Sigmoid colon (tissue), 6 donors: ENCODE measurements at regions not wholly inside any gene's neighbourhood (a gene's known extent, or its start where the extent isn't known, plus 50 kb on each side); places are given as distances from the start of the nearest gene placed in this dataset.

Experiments
- DNase-seq: peaks from one replicate; pipeline ENCODE4 v3.0.0-alpha.2; 2019
- H3K27ac ChIP-seq, 4 donors: fragments of 200-600 bp; sonication (generic); one replicate each; pipeline ENCODE4 v1.5.1; 2016 to 2019; ENCODE audit warnings: mild to moderate bottlenecking in 1 of 4
- H3K27me3 ChIP-seq, 3 donors: fragments of 200-600 bp; sonication (generic); one replicate each; pipeline ENCODE4 v1.5.1; 2019; ENCODE audit warnings: mild to moderate bottlenecking in 1 of 3
- H3K36me3 ChIP-seq, 4 donors: fragments of 200-600 bp; sonication (generic); one replicate each; pipeline ENCODE4 v1.5.1; 2016 to 2019
- H3K4me1 ChIP-seq, 4 donors: fragments of 200-600 bp; sonication (generic); one replicate each; pipeline ENCODE4 v1.5.1; 2017 to 2019
- H3K4me3 ChIP-seq, 4 donors: fragments of 200-600 bp; sonication (generic); one replicate each; pipeline ENCODE4 v1.5.1; 2017 to 2019; ENCODE audit warnings: mild to moderate bottlenecking in 2 of 4, moderate library complexity in 1 of 4
- H3K9me3 ChIP-seq, 4 donors: fragments of 200-600 bp in 3 of 4; sonication (generic) in 3 of 4; one replicate each; pipeline versions ENCODE4 v1.5.1 to v1.6.1; 2013 to 2019
- CTCF ChIP-seq, 4 experiments: fragments of 450-650 bp in 3 of 4; fragments of 200-600 bp in 1 of 4; IDR thresholded peaks; one replicate each; pipeline ENCODE4 v1.5.1; 2016 to 2019; ENCODE audit warnings: antibody characterized with exemption in 4 of 4, mild to moderate bottlenecking in 3 of 4, moderate library complexity in 2 of 4
- EP300 ChIP-seq, 4 donors: sonication (generic); formaldehyde crosslinking; IDR thresholded peaks; one replicate each; pipeline ENCODE4 v1.6.1; 2017; ENCODE audit warnings: antibody characterized with exemption in 4 of 4
- POLR2A ChIP-seq, 2 donors: fragments of 450-650 bp; IDR thresholded peaks; one replicate each; pipeline ENCODE4 v1.6.1; 2016; ENCODE audit warnings: antibody characterized with exemption in 2 of 2, mild to moderate bottlenecking in 2 of 2, moderate library complexity in 2 of 2
- POLR2AphosphoS5 ChIP-seq, 4 donors: sonication (generic); formaldehyde crosslinking; IDR thresholded peaks; one replicate each; pipeline ENCODE4 v1.6.1; 2017; ENCODE audit warnings: antibody characterized with exemption in 4 of 4
- WGBS, 2 donors: extraction: QIAGEN DNeasy Blood & Tissue Kit; methylation state at CpG; one replicate each; pipeline ENCODE4 v1.1.7; 2013; 5-methylcytosine and 5-hydroxymethylcytosine counted together
- intact Hi-C: fragments of 100-400 bp; cut with DNase I; formaldehyde crosslinking; loops from one replicate; pipeline ENCODE4 v1.15.1; 2023
- donor health status: healthy with polysubstance abuse.
- donor health status: healthy.

GRCh38 chr2:36177282-36177681 is 178.3 kb upstream of the CRIM1 start:
- 80 to 81% methylated on average over 2 of the region's 2 CpGs for WGBS, 2 donors
- Histone ChIP-seq H3K4me1 (no peaks in the 10 kb centered on the region), H3K4me3 (no peak overlapping the region), H3K27me3 (no peaks in the 10 kb centered on the region), H3K36me3 (no peaks in the 10 kb centered on the region), H3K27ac (no peak overlapping the region), H3K9me3 (no peaks in the 10 kb centered on the region)
- intact Hi-C loops: no loop called here
- TF ChIP-seq CTCF (IDR thresholded peaks at IDR 0.05) (no peak), EP300 (IDR thresholded peaks at IDR 0.05) (no peak), POLR2A (IDR thresholded peaks at IDR 0.05) (no peak), POLR2AphosphoS5 (IDR thresholded peaks at IDR 0.05) (no peak)
- no peak for DNase-seq

- no peaks in the 10 kb centered on the region for H3K27me3 ChIP-seq
- no peak for TF ChIP-seq POLR2AphosphoS5 (IDR thresholded peaks at IDR 0.05)
- no peaks in the 10 kb centered on the region for H3K9me3 ChIP-seq
- no peaks in the 10 kb centered on the region for H3K36me3 ChIP-seq
- no peaks in the 10 kb centered on the region for H3K4me1 ChIP-seq
- intact Hi-C loops: no loop called here
- no peak overlapping the region for H3K27ac ChIP-seq
- 69 to 83% methylated on average over 1 of the region's 1 CpG for WGBS, 2 donors
- H3K4me3 ChIP-seq: no peak overlapping the region
- no peak for DNase-seq
Observed at GRCh38 chr2:36174920-36175319, 180.7 kb upstream of the CRIM1 start.

GRCh38 chr2:36173760-36174404 is 181.7 kb upstream of the CRIM1 start:
- H3K36me3 ChIP-seq: no peaks in the 10 kb centered on the region
- no peak overlapping the region for H3K27ac ChIP-seq
- intact Hi-C loops: no loop called here
- no peaks in the 10 kb centered on the region for H3K4me1 ChIP-seq
- WGBS, 2 donors: 62 to 75% methylated on average over 6 of the region's 6 CpGs
- H3K27me3 ChIP-seq: no peaks in the 10 kb centered on the region
- H3K9me3 ChIP-seq: no peaks in the 10 kb centered on the region
- TF ChIP-seq POLR2A (IDR thresholded peaks at IDR 0.05) (no peak), CTCF (IDR thresholded peaks at IDR 0.05) (no peak), POLR2AphosphoS5 (IDR thresholded peaks at IDR 0.05) (no peak), EP300 (IDR thresholded peaks at IDR 0.05) (no peak)
- DNase-seq: no peak
- no peak overlapping the region for H3K4me3 ChIP-seq

- intact Hi-C loops: no loop called here
- H3K4me1 ChIP-seq: no peaks in the 10 kb centered on the region
- WGBS, 2 donors: 73 to 74% methylated on average over 5 of the region's 5 CpGs
- DNase-seq: no peak
- no peaks in the 10 kb centered on the region for H3K27me3 ChIP-seq
- H3K36me3 ChIP-seq: no peaks in the 10 kb centered on the region
- H3K4me3 ChIP-seq: no peak overlapping the region
- no peak overlapping the region for H3K27ac ChIP-seq
- H3K9me3 ChIP-seq: no peaks in the 10 kb centered on the region
- no peak for TF ChIP-seq POLR2AphosphoS5 (IDR thresholded peaks at IDR 0.05)
- TF ChIP-seq EP300 (IDR thresholded peaks at IDR 0.05): no peak
Observed at GRCh38 chr2:36172824-36173223, 182.8 kb upstream of the CRIM1 start.

- DNase-seq: no peak
- H3K27ac ChIP-seq: no peak overlapping the region
- no peaks in the 10 kb centered on the region for H3K36me3 ChIP-seq
- no peak overlapping the region for H3K4me3 ChIP-seq
- 44 to 46% methylated on average over 2 of the region's 2 CpGs for WGBS, 2 donors
- no peaks in the 10 kb centered on the region for H3K27me3 ChIP-seq
- TF ChIP-seq EP300 (IDR thresholded peaks at IDR 0.05) (no peak), POLR2A (IDR thresholded peaks at IDR 0.05) (no peak), CTCF (IDR thresholded peaks at IDR 0.05) (no peak), POLR2AphosphoS5 (IDR thresholded peaks at IDR 0.05) (no peak)
- intact Hi-C loops: no loop called here
- H3K9me3 ChIP-seq: no peaks in the 10 kb centered on the region
- H3K4me1 ChIP-seq: no peaks in the 10 kb centered on the region
Observed at GRCh38 chr2:36170805-36171204, 184.8 kb upstream of the CRIM1 start.

- WGBS, 2 donors: 50 to 75% methylated on average over 1 of the region's 1 CpG
- H3K27me3 ChIP-seq: no peaks in the 10 kb centered on the region
Observed at GRCh38 chr2:36169843-36170242, 185.7 kb upstream of the CRIM1 start.

More at GRCh38 chr2:36169843-36170242, 185.7 kb upstream of the CRIM1 start:
- no peaks in the 10 kb centered on the region for H3K9me3 ChIP-seq
- no peak for TF ChIP-seq EP300 (IDR thresholded peaks at IDR 0.05)
- TF ChIP-seq CTCF (IDR thresholded peaks at IDR 0.05): no peak
- TF ChIP-seq POLR2AphosphoS5 (IDR thresholded peaks at IDR 0.05): no peak
- no peak for TF ChIP-seq POLR2A (IDR thresholded peaks at IDR 0.05)
- H3K4me3 ChIP-seq: no peak overlapping the region
- no peak for DNase-seq
- intact Hi-C loops: no loop called here
- H3K36me3 ChIP-seq: no peaks in the 10 kb centered on the region
- H3K27ac ChIP-seq: no peak overlapping the region
- H3K4me1 ChIP-seq: no peaks in the 10 kb centered on the region
